Renal cortical epithelial cell (primary cell): ENCODE measurements at regions not wholly inside any gene's neighbourhood (a gene's known extent, or its start where the extent isn't known, plus 50 kb on each side); places are given as distances from the start of the nearest gene placed in this dataset.

ENCODE experiments used
- DNase-seq: peaks from one replicate; pipeline ENCODE4 v3.0.0-alpha.2; 2011; ENCODE audit warnings: low read depth

DNA sequence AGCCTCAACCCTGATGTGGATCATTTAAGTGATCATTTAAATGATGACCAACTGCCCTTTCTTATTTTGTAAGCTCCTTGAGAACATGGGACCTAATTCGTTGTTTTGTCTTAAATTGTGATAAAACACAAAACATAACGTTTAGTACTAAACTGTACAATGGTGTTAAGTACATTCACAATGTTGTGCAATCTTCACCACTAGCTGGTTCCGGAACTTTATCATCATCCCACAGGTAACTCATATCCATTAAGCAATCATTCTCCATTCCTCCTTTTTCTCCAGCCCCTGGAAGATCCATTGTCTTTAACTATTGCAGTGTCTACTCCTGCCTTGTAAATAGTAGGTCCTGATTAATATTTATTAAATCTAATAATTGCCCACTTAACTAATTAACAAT lies 460.5 kb upstream of the BRINP1 start:
- no peak for DNase-seq

DNA sequence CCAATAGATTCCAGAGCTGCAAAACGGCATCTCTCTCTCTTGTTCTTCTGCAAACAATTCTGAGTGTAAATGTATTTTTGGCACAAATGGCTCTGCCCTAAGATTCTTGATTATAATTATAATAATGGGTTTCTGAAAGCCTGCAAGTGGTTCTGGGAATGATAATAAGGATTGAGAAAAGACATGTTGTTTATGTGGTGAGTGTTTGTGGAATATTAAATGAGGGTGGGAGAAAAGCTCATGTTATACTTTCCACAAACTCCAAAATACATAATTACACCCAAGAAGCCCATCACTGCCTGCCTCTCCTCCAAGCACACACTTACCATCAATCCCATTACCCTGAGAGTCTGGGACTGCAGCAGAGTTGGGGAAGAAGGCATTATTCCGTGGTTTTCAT lies 460.0 kb upstream of the BRINP1 start:
- DNase-seq = no peak

DNA sequence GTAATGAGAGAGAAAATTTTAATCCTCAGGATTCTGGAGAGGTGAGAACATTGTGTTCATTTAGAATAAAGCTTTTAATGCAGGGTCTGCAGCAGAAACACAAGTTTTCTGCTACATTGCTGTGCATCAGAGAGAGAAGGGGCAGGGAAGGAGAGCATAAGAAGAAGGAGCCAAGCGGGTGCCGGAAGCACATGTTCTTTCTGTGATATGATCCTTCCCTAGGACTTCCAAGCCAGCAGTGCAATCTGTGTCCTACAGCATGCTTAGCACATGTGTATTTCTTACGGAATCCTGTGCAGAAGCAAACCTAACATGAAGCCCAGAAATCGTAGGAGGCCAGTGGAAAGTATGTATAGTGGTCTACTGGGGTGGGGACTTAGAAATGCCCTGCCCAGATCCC lies 458.3 kb upstream of the BRINP1 start:
- no peak for DNase-seq

DNA sequence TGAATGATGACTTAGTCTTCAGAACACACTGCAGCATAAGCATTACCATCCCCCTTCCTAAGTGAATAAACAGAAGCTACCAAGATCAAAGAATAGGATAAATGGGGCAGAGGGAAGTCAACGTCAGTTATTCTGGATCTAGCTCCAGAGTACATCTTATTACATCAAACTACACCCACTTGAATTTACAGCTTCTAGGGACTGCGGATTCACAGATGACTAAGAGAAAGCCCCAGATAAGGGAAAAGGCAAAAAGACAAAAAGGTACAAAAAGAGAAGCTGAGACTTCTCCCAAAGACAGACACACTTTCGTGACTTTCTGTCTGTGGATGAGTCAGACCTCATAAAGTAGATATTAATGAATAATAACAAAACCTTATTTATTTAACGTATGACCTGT lies 457.9 kb upstream of the BRINP1 start:
- no peak for DNase-seq

DNA sequence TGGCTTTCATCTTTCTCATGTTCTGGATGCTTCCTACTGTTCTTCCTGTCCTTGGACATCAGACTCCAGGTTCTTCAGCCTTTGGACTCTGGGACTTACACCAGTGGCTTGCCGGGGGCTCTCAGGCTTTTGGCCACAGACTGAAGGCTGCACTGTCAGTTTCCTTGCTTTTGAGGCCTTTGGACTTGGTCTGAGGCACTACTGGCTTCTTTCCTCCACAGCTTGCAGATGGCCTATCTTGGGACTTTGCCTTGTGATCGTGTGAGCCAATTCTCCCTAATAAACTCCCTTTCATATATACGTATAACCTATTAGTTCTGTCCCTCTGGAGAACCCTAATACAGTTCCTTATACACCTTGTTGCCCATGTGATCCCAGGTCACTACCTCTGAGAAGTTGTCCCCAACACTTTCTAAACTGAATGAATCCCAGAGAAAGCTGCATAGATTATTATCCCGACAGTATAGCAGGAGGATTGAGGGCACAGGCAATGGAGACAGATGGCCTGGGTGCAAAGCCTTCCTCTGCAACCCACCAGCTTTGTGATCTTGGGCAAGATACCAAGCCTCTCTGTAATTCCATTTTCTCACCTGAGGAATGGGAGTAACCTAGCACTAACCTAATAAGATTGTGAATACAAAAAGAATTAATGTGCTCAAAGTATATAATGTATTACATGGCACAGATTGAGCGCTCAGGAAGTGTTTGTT lies 449.6 kb upstream of the BRINP1 start:
- no peak for DNase-seq

DNA sequence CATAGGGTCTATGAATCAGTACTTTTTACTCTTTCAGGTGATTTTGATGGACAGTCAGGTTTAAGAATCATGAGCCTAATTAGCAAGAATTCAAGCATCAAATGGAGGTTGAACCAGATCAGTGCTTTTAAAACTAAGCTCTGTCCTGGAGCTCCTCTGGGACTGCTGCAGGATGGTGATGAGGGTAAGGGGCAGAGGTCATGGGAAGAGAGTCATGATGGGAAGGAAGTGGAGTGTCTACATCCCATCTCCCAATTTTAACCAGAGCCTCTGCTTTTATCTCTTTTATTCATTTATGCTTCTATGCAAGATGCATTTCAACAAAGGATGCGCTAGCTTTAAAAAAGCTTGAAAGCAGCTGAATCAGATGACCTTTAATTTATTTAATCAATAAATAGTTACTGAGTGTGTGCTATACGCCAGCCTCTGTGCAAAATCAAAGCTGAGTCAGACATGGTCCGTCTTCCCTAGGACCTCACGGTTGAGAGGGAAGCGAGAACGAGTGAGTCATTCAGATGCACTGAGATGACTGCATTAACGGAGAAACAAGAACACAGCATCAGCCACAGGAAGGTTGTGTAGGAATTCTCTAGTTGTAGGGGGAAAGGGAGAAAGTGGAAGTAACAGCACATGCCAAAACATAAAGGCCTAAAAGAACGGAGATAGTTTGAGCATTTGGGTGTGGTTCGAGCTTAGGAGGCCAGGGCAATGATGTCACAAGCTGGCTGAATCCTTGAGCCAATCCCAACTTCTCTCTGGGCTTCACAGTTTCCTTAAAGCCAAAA lies 441.6 kb upstream of the BRINP1 start:
- no peak for DNase-seq

DNA sequence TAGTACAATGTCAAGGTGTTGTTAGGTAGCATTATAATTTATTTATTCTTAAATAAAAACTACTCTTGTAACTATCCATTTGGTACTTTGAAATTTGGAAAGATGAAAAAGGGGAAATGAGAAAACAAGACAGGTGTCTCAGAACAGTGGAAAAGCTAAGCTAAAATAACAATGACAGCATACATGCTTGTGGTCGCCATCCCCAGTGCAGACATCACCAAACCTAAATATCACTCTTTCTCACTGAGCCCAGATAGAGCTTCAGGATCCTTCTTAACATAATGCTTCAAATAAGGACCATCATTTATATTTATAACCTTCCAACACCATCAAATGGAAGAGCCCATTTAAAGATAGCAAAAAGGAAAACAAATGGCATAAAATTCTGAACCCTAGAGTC lies 434.4 kb upstream of the BRINP1 start:
- DNase-seq = no peak

DNA sequence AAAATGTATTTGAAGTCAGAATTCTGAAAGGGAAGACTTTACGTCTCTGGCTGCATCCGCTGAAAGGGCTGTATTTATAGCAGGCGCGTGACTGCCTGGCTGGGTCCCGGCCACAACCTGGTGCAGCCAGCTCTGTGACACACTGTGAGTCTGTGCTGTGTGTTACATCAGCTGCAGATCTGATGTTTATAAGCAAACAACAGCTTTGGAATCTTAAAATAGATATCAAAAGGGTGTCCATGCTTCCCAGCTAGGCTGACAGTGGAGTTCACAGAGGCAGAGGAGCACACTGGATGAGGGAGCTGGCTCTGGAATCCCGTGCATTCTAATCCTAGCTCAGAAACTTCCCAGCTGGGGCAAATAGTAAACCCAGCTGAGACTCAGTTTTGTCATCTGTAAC lies 433.4 kb upstream of the BRINP1 start:
- DNase-seq = no peak

DNA sequence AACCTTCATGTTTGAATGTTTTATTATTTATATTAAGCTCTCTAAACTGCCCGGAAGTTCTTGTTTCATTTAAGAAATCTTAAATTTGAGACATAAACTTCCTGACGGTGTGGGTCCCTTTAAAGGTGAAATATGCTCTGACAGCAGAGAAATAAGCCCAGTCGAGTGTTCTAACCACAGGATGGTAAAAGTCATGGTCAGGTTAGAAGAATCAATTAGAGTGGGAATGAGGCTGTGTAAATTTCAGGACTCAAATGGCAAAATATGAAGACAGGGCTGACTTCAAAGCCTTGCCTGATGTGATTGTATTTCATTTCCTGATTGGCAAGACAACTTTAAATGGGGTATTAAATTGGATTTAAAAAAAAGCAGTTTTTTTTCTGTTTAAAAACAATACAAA lies 432.9 kb upstream of the BRINP1 start:
- no peak for DNase-seq

DNA sequence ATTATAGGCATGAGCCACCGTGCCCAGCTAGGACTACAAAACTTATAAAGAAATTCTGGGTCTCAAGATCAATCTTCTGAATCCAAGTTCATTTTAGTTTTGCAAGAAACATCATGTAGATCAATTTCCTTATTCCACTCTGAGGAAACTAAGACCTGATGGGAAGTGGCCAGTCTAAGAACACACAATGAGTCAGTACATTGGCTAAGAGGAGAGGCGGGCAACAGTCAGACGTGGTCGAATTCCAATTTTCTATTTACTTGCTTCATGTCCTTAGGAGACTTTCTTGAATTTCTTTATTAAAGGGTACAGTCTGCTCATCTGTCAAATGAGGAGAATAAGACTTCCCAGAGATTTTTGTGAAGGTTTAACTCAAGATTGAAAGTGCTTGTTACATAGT lies 432.1 kb upstream of the BRINP1 start:
- no peak for DNase-seq

DNA sequence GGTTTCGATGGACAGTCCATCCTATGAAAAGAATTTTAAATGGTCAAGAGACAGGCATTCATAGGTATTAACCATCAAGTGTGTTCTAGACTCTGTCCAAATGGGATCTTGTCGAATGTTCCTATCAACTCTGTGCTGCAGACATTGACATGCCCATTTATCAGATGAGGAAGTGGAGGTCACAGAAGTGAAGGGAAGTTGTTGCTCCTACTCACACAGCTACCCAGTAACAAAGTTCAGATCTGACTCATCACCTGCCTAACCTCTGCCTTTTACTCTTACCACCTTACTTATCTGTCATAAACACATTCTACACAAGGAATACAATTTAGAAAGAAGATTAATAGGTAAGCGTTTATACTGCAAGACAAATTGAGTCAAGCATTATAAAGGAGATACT lies 426.2 kb upstream of the BRINP1 start:
- DNase-seq = no peak

DNA sequence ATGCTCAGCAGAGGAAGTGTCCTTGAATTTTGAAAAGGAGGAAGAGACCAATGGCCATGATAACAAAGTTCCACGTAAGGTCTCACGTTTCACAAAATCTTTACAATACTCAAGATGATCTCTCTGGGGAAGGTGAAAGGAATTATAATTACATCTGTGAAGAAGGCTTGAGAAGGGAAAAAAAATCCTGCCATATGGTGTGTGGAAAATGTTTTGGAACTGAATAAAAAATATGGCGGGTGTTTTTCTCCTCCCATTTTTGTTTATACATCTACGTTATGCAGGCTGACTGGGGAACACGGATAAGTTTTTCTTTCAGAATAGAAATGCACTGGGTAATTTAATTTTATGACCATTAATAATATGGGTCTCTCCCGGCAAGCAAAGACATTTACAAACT lies 425.6 kb upstream of the BRINP1 start:
- no peak for DNase-seq

DNA sequence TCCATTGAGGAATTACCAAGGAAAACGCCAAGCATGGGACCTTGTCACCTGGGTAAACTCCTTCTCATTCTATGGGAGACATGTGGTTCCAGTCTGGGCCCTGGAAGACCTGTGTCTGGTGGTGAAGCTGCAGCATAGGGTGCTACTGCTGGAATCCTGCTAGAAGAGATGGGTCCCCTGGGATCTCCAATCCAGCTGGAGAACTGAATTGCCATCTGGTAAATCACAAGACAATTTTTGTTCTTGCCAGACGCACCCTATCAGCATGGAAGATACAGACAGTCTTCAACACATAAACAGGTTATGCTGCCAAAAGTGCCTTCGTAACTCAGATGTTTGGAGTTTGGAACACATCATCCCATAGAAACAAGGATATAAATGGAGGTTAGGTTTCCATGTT lies 424.0 kb upstream of the BRINP1 start:
- DNase-seq = no peak

DNA sequence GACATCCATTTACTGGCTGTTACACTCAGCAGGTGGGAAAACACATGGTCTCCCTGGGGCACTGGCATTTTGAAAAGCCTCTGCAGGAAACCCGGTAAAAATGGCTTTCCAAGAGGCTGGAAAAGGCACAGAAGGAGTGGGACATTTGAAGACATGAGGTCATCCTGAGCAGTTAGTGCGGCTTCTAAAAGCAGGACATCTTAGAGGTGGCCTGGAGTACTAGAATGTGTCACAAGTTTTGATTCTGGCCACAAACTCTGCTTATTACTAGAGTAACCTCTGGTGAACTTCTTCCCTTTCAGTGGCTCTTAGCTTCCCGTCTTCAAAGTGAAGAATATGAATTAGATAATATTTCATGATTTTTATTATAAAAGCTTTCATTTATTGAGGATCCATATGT lies 423.0 kb upstream of the BRINP1 start:
- no peak for DNase-seq

DNA sequence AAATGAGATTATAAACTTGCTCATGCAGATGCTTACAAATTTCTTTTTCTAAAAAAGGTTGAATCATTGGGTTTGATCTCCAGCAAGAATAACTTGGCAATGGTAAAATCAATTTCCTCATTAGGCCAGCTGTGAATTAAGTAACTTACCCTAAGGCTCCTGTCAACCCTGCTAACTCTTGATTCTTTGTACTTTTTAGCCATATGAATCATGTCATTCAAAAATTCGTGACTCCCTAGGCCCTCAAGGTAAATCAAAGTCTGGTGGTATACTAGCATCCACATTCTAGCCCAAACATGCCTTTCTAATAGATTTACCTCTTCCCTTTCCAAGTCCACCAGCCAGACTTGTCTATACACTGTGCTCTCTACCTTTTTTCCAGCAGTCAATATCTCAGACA lies 420.8 kb upstream of the BRINP1 start:
- no peak for DNase-seq

DNA sequence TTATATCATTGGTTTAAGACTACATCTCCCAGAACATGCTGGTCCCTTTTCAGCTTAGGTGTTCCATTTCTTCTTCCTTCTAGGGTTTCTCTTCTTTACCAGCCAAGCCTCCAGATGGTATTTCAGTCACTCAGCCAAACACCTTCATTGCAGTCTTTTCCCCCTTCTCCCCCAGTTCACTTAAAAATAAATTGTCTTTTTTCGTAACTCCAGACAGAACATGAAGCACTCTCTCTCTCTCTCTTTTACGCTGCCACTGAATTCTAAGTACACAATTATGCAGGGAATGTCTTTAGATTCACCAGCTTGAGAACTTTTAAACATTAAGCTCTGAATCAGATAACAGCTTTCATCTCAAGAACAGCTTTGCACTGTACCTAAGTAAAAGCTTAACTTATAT lies 419.7 kb upstream of the BRINP1 start:
- no peak for DNase-seq

DNA sequence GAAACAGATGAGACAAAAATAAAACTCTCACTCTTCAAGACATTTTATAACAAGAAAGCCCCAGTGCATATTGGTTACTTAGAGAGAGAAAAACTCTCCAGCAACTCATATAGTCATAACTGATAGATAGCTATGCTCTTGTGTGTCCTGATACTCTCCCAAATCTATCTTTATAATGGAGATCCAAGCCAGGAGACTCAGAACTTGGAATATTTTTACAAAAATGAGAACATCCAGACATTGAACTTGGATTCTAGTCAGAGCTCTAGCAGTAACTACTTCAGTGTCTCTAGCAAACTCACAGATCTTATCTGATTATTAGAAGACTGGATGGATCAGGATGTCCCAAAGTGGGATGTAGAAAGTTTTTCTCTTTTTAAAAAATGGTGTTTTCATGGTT lies 412.7 kb upstream of the BRINP1 start:
- no peak for DNase-seq

DNA sequence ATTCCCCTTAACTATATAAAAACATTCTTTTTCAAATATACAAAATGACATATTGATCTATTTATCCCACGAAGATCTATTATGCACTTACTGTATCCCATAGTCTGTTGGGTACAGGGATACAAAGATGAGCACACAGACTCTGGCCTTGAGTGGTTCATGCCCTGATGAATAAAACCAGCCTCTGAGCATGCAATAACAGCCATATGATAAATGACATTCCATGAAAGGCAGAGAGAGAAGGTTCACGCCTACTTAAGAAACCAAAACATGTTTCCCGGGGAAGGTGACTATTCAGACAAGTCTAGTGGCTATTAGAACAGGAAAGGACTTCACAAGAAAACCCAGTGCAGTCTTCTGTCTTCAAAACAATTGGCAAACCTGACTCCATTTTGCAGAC lies 406.2 kb upstream of the BRINP1 start:
- DNase-seq = no peak

DNA sequence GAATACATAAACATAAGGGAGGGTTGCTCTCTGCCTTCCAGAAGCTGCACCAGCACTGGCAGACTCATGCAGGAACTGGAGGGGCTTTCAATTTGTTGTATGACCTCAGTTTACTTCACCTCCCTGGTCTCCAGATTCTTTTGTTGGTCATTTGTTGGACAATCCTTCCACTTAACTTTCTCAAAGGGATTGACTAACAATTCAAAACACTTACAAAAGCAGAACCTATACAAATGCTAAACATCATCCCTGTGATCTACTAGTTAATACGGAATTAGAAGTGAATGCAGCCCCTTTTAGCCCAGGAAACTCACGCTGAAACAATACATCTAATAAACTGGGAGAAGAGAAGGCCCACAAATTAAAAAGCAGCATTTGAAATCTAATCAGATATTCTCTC lies 404.6 kb upstream of the BRINP1 start:
- DNase-seq = no peak

DNA sequence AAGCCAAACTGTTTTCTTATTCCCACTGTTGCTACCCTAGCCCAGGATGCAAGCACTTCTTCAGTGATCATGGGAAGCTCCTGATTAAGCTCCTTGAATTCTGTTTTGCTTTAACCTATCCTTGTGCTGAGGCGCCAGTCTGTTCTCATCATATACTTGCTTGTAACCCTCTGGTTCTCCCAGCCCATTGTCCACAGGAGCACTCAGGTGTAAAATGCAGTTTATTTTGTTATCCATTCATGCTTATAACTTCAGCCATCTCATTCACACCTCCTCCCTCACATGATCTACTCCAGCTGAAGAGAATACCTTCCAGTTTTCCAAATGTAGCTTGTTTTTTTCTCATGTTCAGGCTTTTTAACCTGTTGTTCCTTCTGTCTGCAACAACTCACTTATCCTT lies 402.1 kb upstream of the BRINP1 start:
- DNase-seq = peak; percentile 7

DNA sequence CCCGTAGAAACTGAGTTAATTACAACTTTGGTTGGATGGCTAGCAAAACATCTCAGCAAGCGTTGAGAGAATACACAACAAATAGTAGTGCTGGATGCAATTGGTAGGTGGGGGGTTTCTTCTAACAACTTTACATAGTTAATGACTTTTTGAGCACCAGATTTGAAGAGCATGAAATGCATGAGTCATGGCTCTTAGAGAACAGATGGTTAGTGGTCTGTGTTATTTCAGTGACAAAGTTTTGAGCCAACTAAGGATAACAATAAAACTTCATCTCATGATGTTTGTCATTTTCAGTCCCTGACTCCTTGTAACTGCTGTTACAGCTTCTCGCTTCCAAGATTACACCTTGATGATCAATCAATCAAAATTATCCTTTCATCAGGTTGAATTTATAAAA lies 399.0 kb upstream of the BRINP1 start:
- DNase-seq = no peak

DNA sequence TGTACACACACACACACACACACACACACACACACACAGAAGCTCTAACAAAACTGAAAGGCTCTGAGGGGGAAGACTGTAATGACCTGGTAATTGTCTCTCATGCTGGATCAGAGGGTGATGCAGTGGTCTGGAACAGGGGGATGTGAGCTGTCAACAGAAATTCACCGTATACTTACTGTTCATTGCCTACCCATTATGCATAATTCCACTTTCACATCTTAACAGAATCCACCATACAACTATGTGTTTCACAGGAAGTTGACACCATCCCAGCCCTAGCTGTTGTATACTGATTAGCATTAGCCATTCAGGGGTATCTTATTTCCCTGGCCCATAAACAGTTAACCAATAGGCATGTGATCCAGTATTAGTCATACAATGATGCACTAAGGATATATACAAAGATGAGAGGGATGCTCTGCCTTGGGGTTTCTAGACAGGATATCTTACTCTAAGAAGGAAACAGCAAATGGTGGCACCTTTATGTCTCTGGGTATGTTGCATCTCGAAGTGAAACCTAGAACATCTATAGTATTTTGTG lies 396.5 kb upstream of the BRINP1 start:
- DNase-seq = no peak

DNA sequence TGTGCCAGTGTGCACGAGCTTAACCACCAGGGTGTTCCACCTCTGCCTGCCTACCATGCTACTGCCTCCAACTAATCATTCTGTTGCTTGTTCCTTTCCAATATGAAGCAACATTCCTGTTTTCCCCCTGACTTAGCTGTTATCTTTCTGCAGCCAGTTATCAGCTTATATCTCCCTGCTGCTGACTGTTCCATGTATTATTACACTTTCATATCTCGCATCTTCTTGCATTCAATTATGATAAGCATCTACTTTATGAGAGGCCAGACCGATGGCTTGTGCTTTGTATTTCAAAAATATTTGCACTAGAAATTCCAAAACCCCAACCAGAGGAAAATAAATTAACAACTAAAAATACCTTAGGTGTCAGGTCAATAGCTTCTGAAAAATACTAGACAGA lies 394.0 kb upstream of the BRINP1 start:
- DNase-seq = no peak

DNA sequence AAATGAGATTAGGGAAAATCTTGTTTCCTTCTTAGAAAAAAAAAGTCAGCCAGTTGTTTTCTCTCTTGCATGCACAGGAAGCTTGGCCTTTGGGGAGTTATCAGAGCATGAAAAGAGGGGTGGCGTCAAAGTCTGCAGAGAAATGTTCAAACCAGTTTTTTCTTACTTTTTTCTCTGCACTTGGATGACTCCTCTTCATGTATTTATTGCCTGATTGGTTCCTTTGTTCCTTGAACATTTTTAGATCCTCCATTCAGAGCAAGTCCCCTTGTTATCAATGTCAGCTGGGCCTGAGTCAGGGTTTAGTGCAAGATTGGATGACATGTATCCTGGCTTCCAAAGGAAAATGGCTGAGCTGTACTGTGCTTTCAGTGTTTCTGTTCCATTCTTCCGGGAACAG lies 392.6 kb upstream of the BRINP1 start:
- peak; percentile 18 for DNase-seq
